Epithelial cell of proximal tubule (primary cell): ENCODE measurements at regions not wholly inside any gene's neighbourhood (a gene's known extent, or its start where the extent isn't known, plus 50 kb on each side); places are given as distances from the start of the nearest gene placed in this dataset.

ENCODE experiments used
- DNase-seq: peaks from one replicate; pipeline ENCODE4 v3.0.0-alpha.2; 2011; ENCODE audit warnings: low read depth
- H3K4me3 ChIP-seq: 2 replicates; pipeline ENCODE4 v1.5.1; 2011; ENCODE audit warnings: low read depth, mild to moderate bottlenecking, low read length
- CTCF ChIP-seq: conservative IDR thresholded peaks from 2 replicates; pipeline ENCODE4 v1.5.1; 2012; ENCODE audit warnings: low read depth, mild to moderate bottlenecking, low read length

- DNase-seq, result no peak
- no peak for TF ChIP-seq CTCF
- no peak overlapping the region for H3K4me3 ChIP-seq
Measured at GRCh38 chr6:115811541-115811940, 249.2 kb downstream of the FRK start.

DNA sequence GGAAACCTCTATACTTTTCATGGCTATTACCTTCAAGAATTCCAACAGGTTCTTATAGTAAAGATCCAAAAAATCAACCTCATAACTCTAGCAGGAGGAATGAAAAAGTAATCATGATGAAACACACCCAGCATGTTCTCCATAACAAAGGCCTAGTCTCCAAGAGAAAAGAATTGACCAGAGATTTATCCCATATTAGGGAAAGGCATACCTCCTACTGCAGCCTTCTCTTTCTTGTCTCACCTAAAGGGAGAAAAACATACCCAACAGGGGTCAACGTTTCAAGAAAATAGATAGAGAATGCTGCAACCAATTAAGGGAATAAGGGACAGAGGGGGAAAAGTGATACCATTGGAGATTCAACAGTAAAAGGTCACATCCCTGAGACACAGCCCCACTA, 262.5 kb downstream of the FRK start:
- TF ChIP-seq CTCF, result no peak
- H3K4me3 ChIP-seq, result no peak overlapping the region
- no peak for DNase-seq

- no peak overlapping the region for H3K4me3 ChIP-seq
- TF ChIP-seq CTCF, result no peak
- no peak for DNase-seq
Measured at GRCh38 chr6:115796829-115797228, 263.9 kb downstream of the FRK start.

DNA sequence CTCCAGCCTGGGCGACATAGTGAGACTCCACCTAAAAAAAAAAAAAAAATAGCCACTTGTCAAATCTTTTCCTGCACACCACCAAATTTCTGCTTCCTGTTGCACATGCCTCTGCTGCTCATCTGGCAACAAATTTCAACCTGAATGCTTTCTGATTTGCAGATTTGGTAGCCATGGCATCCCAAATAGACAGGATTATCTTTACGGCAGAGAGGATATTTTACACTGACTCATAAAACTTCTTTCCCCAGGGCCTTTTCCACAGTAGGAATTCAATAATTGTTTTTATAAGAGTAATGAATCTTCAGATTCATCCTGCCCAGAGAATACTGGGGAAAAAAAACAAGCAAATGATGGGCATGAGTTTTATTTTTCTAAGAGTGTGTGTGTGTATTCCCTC, 264.6 kb downstream of the FRK start:
- no peak for DNase-seq

DNA sequence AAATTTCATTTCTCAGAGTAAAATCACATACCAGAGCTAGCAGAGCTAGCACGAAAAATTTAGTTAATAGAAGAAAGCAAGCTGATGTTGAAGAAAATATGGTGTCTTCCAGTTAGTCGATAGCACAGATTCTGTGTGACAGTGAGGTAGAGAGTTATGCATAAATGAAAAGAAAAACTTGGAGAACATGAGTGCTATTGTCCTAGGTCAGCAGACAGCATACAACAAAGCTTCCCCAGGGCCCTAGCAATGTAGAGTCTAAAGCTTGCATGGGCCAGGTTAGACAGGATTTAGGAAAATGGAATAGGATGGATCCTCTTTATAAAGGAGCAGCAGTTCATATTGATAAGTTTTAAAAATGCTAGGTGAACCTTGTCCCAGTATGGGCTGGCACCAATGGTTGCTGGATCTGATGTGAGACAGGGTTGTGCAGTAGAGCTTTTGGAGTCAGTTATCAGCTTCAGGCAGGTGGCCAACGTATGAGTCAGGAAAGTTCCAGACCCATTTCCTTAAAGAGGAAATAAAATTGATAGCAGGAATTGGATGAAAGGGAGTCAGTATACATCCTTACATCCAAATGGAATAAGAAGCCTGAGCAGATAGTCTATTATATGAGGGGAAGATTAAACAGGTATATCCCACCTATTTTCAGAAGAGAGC, 277.2 kb downstream of the FRK start:
- DNase-seq, result no peak
- no peak overlapping the region for H3K4me3 ChIP-seq
- TF ChIP-seq CTCF, result no peak

More for the DNA sequence above, 264.6 kb downstream of the FRK start:
- TF ChIP-seq CTCF, result no peak
- H3K4me3 ChIP-seq, result no peak overlapping the region

GRCh38 chr6:115782612-115783011, 278.1 kb downstream of the FRK start:
- no peak overlapping the region for H3K4me3 ChIP-seq
- DNase-seq, result no peak
- TF ChIP-seq CTCF, result no peak

GRCh38 chr6:115773741-115774140, 286.9 kb downstream of the FRK start:
- no peak for TF ChIP-seq CTCF
- no peak overlapping the region for H3K4me3 ChIP-seq
- DNase-seq, result no peak
